ENCODE measurements at regions not wholly inside any gene's neighbourhood (a gene's known extent, or its start where the extent isn't known, plus 50 kb on each side); places are given as distances from the start of the nearest gene placed in this dataset.

DNA sequence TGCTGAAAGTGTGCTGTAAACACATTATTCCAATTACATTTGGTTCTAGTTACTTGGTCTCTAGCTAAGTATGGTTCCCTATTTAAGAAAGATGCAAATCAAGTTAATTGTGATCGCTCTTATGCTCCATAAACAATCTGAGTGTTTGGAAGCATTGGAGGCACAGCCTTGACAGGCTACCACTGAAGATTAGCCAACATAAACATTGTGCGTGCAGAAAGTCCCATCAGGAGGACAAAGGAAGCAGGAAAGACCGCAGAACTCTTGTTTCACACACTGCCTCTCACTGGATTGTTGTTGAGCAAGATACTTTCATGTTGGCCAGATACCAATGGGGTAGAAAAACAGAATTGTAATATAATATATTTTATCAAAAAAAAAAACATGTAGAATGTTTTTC lies 814.4 kb downstream of the EFNB2 start:
- Histone ChIP-seq H3K79me2 (ENCODE audit: insufficient read depth, low read length) (no peaks in the 10 kb centered on the region), H3K9me3 (ENCODE audit: insufficient read depth, low read length, severe bottlenecking) (no peaks in the 10 kb centered on the region), H3K27me3 (ENCODE audit: insufficient read depth, low read length, poor library complexity) (no peaks in the 10 kb centered on the region), H3K9ac (ENCODE audit: low read depth, low read length) (no peak overlapping the region), H3K4me1 (ENCODE audit: insufficient read depth, low read length) (no peaks in the 10 kb centered on the region), H3K27ac (ENCODE audit: low read length) (no peak overlapping the region), H4K20me1 (ENCODE audit: insufficient read depth, low read length) (no peaks in the 10 kb centered on the region), H3K4me2 (ENCODE audit: insufficient read depth, low read length) (no peak overlapping the region), H3K36me3 (ENCODE audit: insufficient read depth, low read length) (no peaks in the 10 kb centered on the region), H2AFZ (ENCODE audit: low read depth, low read length) (no peak overlapping the region), H3K4me3 (ENCODE audit: low read depth in 1 of 2, low read length in 2 of 2) (no peak overlapping the region)
- no peak for TF ChIP-seq EZH2 (IDR thresholded peaks at IDR 0.05; ENCODE audit: borderline replicate concordance, low read depth, low read length, severe bottlenecking)
- TF ChIP-seq, protein P1, sequence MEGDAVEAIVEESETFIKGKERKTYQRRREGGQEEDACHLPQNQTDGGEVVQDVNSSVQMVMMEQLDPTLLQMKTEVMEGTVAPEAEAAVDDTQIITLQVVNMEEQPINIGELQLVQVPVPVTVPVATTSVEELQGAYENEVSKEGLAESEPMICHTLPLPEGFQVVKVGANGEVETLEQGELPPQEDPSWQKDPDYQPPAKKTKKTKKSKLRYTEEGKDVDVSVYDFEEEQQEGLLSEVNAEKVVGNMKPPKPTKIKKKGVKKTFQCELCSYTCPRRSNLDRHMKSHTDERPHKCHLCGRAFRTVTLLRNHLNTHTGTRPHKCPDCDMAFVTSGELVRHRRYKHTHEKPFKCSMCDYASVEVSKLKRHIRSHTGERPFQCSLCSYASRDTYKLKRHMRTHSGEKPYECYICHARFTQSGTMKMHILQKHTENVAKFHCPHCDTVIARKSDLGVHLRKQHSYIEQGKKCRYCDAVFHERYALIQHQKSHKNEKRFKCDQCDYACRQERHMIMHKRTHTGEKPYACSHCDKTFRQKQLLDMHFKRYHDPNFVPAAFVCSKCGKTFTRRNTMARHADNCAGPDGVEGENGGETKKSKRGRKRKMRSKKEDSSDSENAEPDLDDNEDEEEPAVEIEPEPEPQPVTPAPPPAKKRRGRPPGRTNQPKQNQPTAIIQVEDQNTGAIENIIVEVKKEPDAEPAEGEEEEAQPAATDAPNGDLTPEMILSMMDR (IDR thresholded peaks at IDR 0.05; ENCODE audit: borderline replicate concordance, extremely low read depth, low read length, poor library complexity, severe bottlenecking), result no peak
- DNase-seq (no peak), ATAC-seq (ENCODE audit: insufficient read depth, low read depth) (no peak)

DNA sequence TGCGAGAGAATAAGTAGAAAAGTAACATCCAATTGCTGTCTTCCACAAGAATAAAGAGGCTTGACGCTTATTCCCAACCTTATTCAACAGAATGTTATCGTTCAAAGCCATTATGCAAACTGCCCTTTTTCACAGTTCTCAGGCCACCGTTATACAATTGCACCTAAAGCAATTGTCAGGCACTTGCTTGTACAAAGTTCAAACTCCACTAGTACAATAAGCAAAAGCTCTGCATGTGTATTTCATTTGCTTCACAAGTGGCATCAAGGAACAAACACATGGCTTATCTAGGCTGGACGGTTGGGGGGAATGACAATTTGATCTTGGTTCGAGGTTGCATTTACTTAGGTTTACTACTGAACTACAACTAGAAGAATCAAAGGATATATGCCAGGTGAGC lies 815.6 kb downstream of the EFNB2 start:
- no peaks in the 10 kb centered on the region for H4K20me1 ChIP-seq (ENCODE audit: insufficient read depth, low read length)

DNA sequence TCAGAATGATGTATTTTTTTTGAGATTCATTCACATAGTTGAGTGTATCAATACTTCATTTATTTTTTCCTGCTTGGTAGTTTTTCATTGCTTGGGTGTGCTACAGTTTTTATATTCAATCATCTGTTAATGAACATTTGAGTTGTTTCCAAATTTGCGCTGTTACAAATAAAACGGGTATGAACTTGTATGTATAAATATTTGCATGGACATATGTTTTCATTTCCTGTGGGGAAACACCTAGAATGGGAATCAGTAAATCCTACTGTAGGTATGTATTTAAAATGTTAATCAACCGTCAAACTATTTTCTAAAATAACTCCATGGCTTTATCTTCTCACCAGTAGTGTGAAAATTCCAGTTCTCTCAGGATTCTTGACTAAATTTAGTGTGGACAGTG lies 826.3 kb downstream of the EFNB2 start:
- Histone ChIP-seq H4K20me1 (ENCODE audit: insufficient read depth, low read length) (no peaks in the 10 kb centered on the region), H3K79me2 (ENCODE audit: insufficient read depth, low read length) (no peaks in the 10 kb centered on the region), H3K9me3 (ENCODE audit: insufficient read depth, low read length, severe bottlenecking) (no peaks in the 10 kb centered on the region), H3K27ac (ENCODE audit: low read length) (no peak overlapping the region), H3K4me3 (ENCODE audit: low read depth in 1 of 2, low read length in 2 of 2) (no peak overlapping the region), H3K4me2 (ENCODE audit: insufficient read depth, low read length) (no peak overlapping the region), H3K9ac (ENCODE audit: low read depth, low read length) (no peak overlapping the region), H3K4me1 (ENCODE audit: insufficient read depth, low read length) (no peaks in the 10 kb centered on the region), H3K36me3 (ENCODE audit: insufficient read depth, low read length) (no peaks in the 10 kb centered on the region), H2AFZ (ENCODE audit: low read depth, low read length) (no peak overlapping the region), H3K27me3 (ENCODE audit: insufficient read depth, low read length, poor library complexity) (no peaks in the 10 kb centered on the region)
- ATAC-seq (ENCODE audit: insufficient read depth, low read depth) (no peak), DNase-seq (no peak)
- TF ChIP-seq, protein P1 (IDR thresholded peaks at IDR 0.05; ENCODE audit: borderline replicate concordance, extremely low read depth, low read length, poor library complexity, severe bottlenecking), result no peak
- TF ChIP-seq EZH2 (IDR thresholded peaks at IDR 0.05; ENCODE audit: borderline replicate concordance, low read depth, low read length, severe bottlenecking), result no peak

More for the DNA sequence above, 815.6 kb downstream of the EFNB2 start:
- Histone ChIP-seq H3K27me3 (ENCODE audit: insufficient read depth, low read length, poor library complexity) (no peaks in the 10 kb centered on the region), H3K9ac (ENCODE audit: low read depth, low read length) (no peak overlapping the region), H3K79me2 (ENCODE audit: insufficient read depth, low read length) (no peaks in the 10 kb centered on the region), H3K27ac (ENCODE audit: low read length) (no peak overlapping the region), H3K36me3 (ENCODE audit: insufficient read depth, low read length) (no peaks in the 10 kb centered on the region), H2AFZ (ENCODE audit: low read depth, low read length) (no peak overlapping the region), H3K9me3 (ENCODE audit: insufficient read depth, low read length, severe bottlenecking) (no peaks in the 10 kb centered on the region), H3K4me3 (ENCODE audit: low read depth in 1 of 2, low read length in 2 of 2) (no peak overlapping the region), H3K4me1 (ENCODE audit: insufficient read depth, low read length) (no peaks in the 10 kb centered on the region), H3K4me2 (ENCODE audit: insufficient read depth, low read length) (no peak overlapping the region)
- TF ChIP-seq, protein P1 (IDR thresholded peaks at IDR 0.05; ENCODE audit: borderline replicate concordance, extremely low read depth, low read length, poor library complexity, severe bottlenecking), result no peak
- no peak for TF ChIP-seq EZH2 (IDR thresholded peaks at IDR 0.05; ENCODE audit: borderline replicate concordance, low read depth, low read length, severe bottlenecking)
- ATAC-seq (ENCODE audit: insufficient read depth, low read depth) (no peak), DNase-seq (no peak)

DNA sequence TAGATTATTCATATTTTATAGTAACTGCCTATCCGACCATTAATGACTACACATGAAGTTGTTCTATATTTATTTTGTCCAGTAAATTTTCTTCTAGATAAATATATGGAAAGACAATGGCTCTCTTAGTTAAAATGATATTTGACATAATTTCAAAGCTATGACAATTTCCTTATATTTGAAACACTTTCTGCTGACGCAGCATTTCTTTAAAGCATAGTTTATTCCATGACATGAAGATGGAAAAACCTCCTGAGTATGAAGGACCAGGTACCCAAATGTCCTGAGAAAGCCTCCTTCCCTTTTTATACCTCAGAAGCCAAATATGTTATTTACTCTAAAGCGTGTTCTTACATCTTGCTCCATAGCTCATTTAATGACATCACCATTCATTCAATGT lies 831.6 kb downstream of the EFNB2 start:
- no peak overlapping the region for H2AFZ ChIP-seq (ENCODE audit: low read depth, low read length)
- no peaks in the 10 kb centered on the region for H4K20me1 ChIP-seq (ENCODE audit: insufficient read depth, low read length)
- H3K36me3 ChIP-seq (ENCODE audit: insufficient read depth, low read length), result no peaks in the 10 kb centered on the region
- H3K9me3 ChIP-seq (ENCODE audit: insufficient read depth, low read length, severe bottlenecking), result no peaks in the 10 kb centered on the region
- H3K79me2 ChIP-seq (ENCODE audit: insufficient read depth, low read length), result no peaks in the 10 kb centered on the region
- H3K9ac ChIP-seq (ENCODE audit: low read depth, low read length), result no peak overlapping the region
- H3K4me3 ChIP-seq (ENCODE audit: low read depth in 1 of 2, low read length in 2 of 2), result no peak overlapping the region
- no peaks in the 10 kb centered on the region for H3K4me1 ChIP-seq (ENCODE audit: insufficient read depth, low read length)
- TF ChIP-seq, protein P1 (IDR thresholded peaks at IDR 0.05; ENCODE audit: borderline replicate concordance, extremely low read depth, low read length, poor library complexity, severe bottlenecking), result no peak
- TF ChIP-seq EZH2 (IDR thresholded peaks at IDR 0.05; ENCODE audit: borderline replicate concordance, low read depth, low read length, severe bottlenecking), result no peak
- H3K27me3 ChIP-seq (ENCODE audit: insufficient read depth, low read length, poor library complexity), result no peaks in the 10 kb centered on the region
- DNase-seq (no peak), ATAC-seq (ENCODE audit: insufficient read depth, low read depth) (no peak)
- no peak overlapping the region for H3K27ac ChIP-seq (ENCODE audit: low read length)
- no peak overlapping the region for H3K4me2 ChIP-seq (ENCODE audit: insufficient read depth, low read length)
